Adipocyte (in vitro differentiated cells): ENCODE measurements at regions not wholly inside any gene's neighbourhood (a gene's known extent, or its start where the extent isn't known, plus 50 kb on each side); places are given as distances from the start of the nearest gene placed in this dataset.

Experiments used
- DNase-seq: peaks from one replicate; pipeline ENCODE4 v3.0.0-alpha.2; 2015; ENCODE audit warnings: low read depth
- H3K27me3 ChIP-seq: replicated peaks from 2 replicates; pipeline ENCODE4 v1.7.0; 2013; ENCODE audit warnings: mild to moderate bottlenecking, low read length, moderate library complexity; ENCODE audit not compliant: control insufficient read depth, insufficient read depth
- H3K36me3 ChIP-seq: 2 replicates; pipeline ENCODE4 v1.7.0; 2013; ENCODE audit warnings: low read length, mild to moderate bottlenecking, moderate library complexity; ENCODE audit not compliant: control insufficient read depth, insufficient read depth, severe bottlenecking
- H3K4me1 ChIP-seq: 2 replicates; pipeline ENCODE4 v1.7.0; 2013; ENCODE audit warnings: mild to moderate bottlenecking, low read length, moderate library complexity; ENCODE audit not compliant: control insufficient read depth, insufficient read depth
- H3K4me3 ChIP-seq: 2 replicates; pipeline ENCODE4 v1.7.0; 2013; ENCODE audit warnings: mild to moderate bottlenecking, low read length, moderate library complexity
- H3K9ac ChIP-seq: 2 replicates; pipeline ENCODE4 v1.7.0; 2013; ENCODE audit warnings: mild to moderate bottlenecking, low read length, moderate library complexity
- H3K9me3 ChIP-seq: 2 replicates; pipeline ENCODE4 v1.7.0; 2013; ENCODE audit warnings: mild to moderate bottlenecking, low read length, moderate library complexity; ENCODE audit not compliant: control insufficient read depth

GRCh38 chr1:104706631-104707147 is 957.0 kb downstream of the AMY1C start:
- DNase-seq: peak; percentile 49
- Histone ChIP-seq H3K36me3 (no peaks in the 10 kb centered on the region), H3K9me3 (peaks cover 4% of the 10 kb centered on the region), H3K9ac (no peak overlapping the region), H3K4me3 (no peak overlapping the region), H3K4me1 (no peaks in the 10 kb centered on the region), H3K27me3 (no peaks in the 10 kb centered on the region)

- no peaks in the 10 kb centered on the region for H3K4me1 ChIP-seq
- DNase-seq: no peak
- no peak overlapping the region for H3K9ac ChIP-seq
- no peak overlapping the region for H3K4me3 ChIP-seq
- H3K36me3 ChIP-seq: no peaks in the 10 kb centered on the region
- no peaks in the 10 kb centered on the region for H3K9me3 ChIP-seq
- H3K27me3 ChIP-seq: no peaks in the 10 kb centered on the region
These were observed 969.1 kb downstream of the AMY1C start for GRCh38 chr1:104718752-104719151.

GRCh38 chr1:104720741-104721140 is 971.0 kb downstream of the AMY1C start:
- H3K9ac ChIP-seq: no peak overlapping the region
- H3K4me3 ChIP-seq: no peak overlapping the region
- H3K4me1 ChIP-seq: no peaks in the 10 kb centered on the region
- H3K9me3 ChIP-seq: peaks cover 3% of the 10 kb centered on the region
- no peaks in the 10 kb centered on the region for H3K36me3 ChIP-seq
- no peak for DNase-seq
- no peaks in the 10 kb centered on the region for H3K27me3 ChIP-seq

- no peak for DNase-seq
- no peak overlapping the region for H3K9ac ChIP-seq
- H3K4me3 ChIP-seq: no peak overlapping the region
- no peaks in the 10 kb centered on the region for H3K27me3 ChIP-seq
- H3K9me3 ChIP-seq: peaks cover 3% of the 10 kb centered on the region
- H3K36me3 ChIP-seq: no peaks in the 10 kb centered on the region
- H3K4me1 ChIP-seq: no peaks in the 10 kb centered on the region
These were observed 977.2 kb downstream of the AMY1C start for GRCh38 chr1:104726917-104727316.

- no peak overlapping the region for H3K9ac ChIP-seq
- DNase-seq: no peak
- H3K36me3 ChIP-seq: no peaks in the 10 kb centered on the region
- no peak overlapping the region for H3K4me3 ChIP-seq
- no peaks in the 10 kb centered on the region for H3K9me3 ChIP-seq
- H3K27me3 ChIP-seq: no peaks in the 10 kb centered on the region
- H3K4me1 ChIP-seq: no peaks in the 10 kb centered on the region
These were observed 984.2 kb downstream of the AMY1C start for GRCh38 chr1:104733866-104734265.

GRCh38 chr1:104745875-104746274 is 996.2 kb downstream of the AMY1C start:
- H3K9ac ChIP-seq: no peak overlapping the region
- no peaks in the 10 kb centered on the region for H3K36me3 ChIP-seq
- DNase-seq: no peak

GRCh38 chr1:104746994-104747393 is 997.3 kb downstream of the AMY1C start:
- DNase-seq: no peak
- Histone ChIP-seq H3K36me3 (no peaks in the 10 kb centered on the region), H3K4me3 (no peak overlapping the region), H3K9me3 (no peaks in the 10 kb centered on the region), H3K4me1 (no peaks in the 10 kb centered on the region), H3K9ac (no peak overlapping the region), H3K27me3 (no peaks in the 10 kb centered on the region)

More at GRCh38 chr1:104745875-104746274, 996.2 kb downstream of the AMY1C start:
- Histone ChIP-seq H3K4me3 (no peak overlapping the region), H3K4me1 (no peaks in the 10 kb centered on the region), H3K27me3 (no peaks in the 10 kb centered on the region), H3K9me3 (no peaks in the 10 kb centered on the region)

GRCh38 chr1:104760017-104760416 is 1010.3 kb downstream of the AMY1C start:
- no peaks in the 10 kb centered on the region for H3K9me3 ChIP-seq
- H3K4me1 ChIP-seq: peaks cover 3% of the 10 kb centered on the region
- no peak for DNase-seq
- no peak overlapping the region for H3K9ac ChIP-seq
- H3K4me3 ChIP-seq: no peak overlapping the region
- no peaks in the 10 kb centered on the region for H3K36me3 ChIP-seq
- H3K27me3 ChIP-seq: no peaks in the 10 kb centered on the region

GRCh38 chr1:104761961-104762570 is 1012.4 kb downstream of the AMY1C start:
- Histone ChIP-seq H3K9me3 (no peaks in the 10 kb centered on the region), H3K27me3 (no peaks in the 10 kb centered on the region), H3K4me1 (peaks cover 10% of the 10 kb centered on the region), H3K9ac (no peak overlapping the region), H3K36me3 (no peaks in the 10 kb centered on the region), H3K4me3 (no peak overlapping the region)
- no peak for DNase-seq

- no peaks in the 10 kb centered on the region for H3K9me3 ChIP-seq
These were observed 1015.4 kb downstream of the AMY1C start for GRCh38 chr1:104765085-104765484.

GRCh38 chr1:104768466-104768865 is 1018.8 kb downstream of the AMY1C start:
- Histone ChIP-seq H3K9me3 (no peaks in the 10 kb centered on the region), H3K9ac (no peak overlapping the region), H3K4me3 (no peak overlapping the region), H3K4me1 (peaks cover 10% of the 10 kb centered on the region), H3K36me3 (no peaks in the 10 kb centered on the region), H3K27me3 (no peaks in the 10 kb centered on the region)
- no peak for DNase-seq

More at GRCh38 chr1:104765085-104765484, 1015.4 kb downstream of the AMY1C start:
- H3K27me3 ChIP-seq: no peaks in the 10 kb centered on the region
- no peak overlapping the region for H3K4me3 ChIP-seq
- no peak overlapping the region for H3K9ac ChIP-seq
- DNase-seq: no peak
- H3K36me3 ChIP-seq: no peaks in the 10 kb centered on the region
- peaks cover 10% of the 10 kb centered on the region for H3K4me1 ChIP-seq
